Cardiac muscle cell (in vitro differentiated cells and primary cell): ENCODE measurements at regions not wholly inside any gene's neighbourhood (a gene's known extent, or its start where the extent isn't known, plus 50 kb on each side); places are given as distances from the start of the nearest gene placed in this dataset.

Source experiments
- DNase-seq, 2 donors: peaks; one replicate each; pipeline versions ENCODE4 v3.0.0 to v3.0.0-alpha.2; 2010 to 2017; ENCODE audit warnings: low read depth in 1 of 2, low spot score in 1 of 2
- H3K27ac ChIP-seq: fragments of 200-600 bp; sonication (generic); 2 replicates; pipeline ENCODE4 v1.5.1; 2016
- H3K27me3 ChIP-seq: fragments of 200-600 bp; sonication (generic); 2 replicates; pipeline ENCODE4 v1.6.0; 2016; ENCODE audit warnings: control low read depth
- H3K36me3 ChIP-seq: fragments of 200-600 bp; sonication (generic); 2 replicates; pipeline ENCODE4 v1.5.1; 2016; ENCODE audit warnings: control low read depth
- H3K4me1 ChIP-seq: fragments of 200-600 bp; sonication (generic); 2 replicates; pipeline ENCODE4 v1.8.1; 2017; ENCODE audit warnings: low read depth, mild to moderate bottlenecking, mixed run types
- H3K4me3 ChIP-seq: fragments of 200-600 bp; sonication (generic); 2 replicates; pipeline ENCODE4 v1.5.1; 2016; ENCODE audit warnings: mild to moderate bottlenecking
- H3K9me3 ChIP-seq: fragments of 200-600 bp; sonication (generic); 2 replicates; pipeline ENCODE4 v1.5.1; 2017; ENCODE audit warnings: low read depth, mild to moderate bottlenecking, control low read depth
- TF ChIP-seq, protein P1 (sequence below): IDR thresholded peaks from 2 replicates; pipeline ENCODE4 v1.5.1; 2012; ENCODE audit warnings: low read depth, mild to moderate bottlenecking, low read length

DNA sequence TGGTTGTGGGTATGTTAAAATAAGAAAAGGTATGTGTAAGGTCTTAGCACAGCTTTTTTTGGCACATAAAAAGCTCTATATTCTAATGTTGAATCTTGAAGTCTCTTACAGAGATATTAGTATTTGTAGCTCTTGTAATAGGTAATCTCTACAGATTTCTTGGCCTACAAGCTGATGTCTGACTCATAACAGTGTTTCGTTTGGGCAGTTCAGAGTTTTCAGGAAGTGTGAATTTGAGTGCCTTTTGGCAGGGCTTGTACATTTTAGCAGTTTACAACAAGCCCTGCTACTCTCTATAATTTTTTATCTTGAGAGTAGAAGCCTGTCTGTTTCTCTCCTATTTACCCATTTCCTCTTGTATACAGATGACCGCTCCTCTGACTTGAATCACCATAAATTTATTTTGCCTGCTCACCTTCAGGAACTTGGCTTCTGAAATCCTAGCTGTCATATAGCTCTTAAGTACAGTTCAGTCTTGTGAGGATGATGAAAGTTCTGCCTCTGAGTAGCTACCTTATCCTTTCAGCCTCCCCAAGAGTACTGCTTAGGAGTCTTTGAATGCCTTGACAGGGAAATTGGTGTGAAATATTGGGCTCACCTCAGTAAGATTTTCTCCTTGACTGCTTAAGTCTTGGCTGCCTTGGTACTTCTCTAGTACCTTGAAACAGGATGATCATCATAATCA lies 419.9 kb upstream of the RARB start:
- Histone ChIP-seq H3K4me1 (peaks cover 44% of the 10 kb centered on the region), H3K36me3 (no peaks in the 10 kb centered on the region), H3K9me3 (no peaks in the 10 kb centered on the region), H3K27ac (peak overlapping the region; percentile 40), H3K27me3 (no peaks in the 10 kb centered on the region), H3K4me3 (no peak overlapping the region)
- TF ChIP-seq, protein P1, sequence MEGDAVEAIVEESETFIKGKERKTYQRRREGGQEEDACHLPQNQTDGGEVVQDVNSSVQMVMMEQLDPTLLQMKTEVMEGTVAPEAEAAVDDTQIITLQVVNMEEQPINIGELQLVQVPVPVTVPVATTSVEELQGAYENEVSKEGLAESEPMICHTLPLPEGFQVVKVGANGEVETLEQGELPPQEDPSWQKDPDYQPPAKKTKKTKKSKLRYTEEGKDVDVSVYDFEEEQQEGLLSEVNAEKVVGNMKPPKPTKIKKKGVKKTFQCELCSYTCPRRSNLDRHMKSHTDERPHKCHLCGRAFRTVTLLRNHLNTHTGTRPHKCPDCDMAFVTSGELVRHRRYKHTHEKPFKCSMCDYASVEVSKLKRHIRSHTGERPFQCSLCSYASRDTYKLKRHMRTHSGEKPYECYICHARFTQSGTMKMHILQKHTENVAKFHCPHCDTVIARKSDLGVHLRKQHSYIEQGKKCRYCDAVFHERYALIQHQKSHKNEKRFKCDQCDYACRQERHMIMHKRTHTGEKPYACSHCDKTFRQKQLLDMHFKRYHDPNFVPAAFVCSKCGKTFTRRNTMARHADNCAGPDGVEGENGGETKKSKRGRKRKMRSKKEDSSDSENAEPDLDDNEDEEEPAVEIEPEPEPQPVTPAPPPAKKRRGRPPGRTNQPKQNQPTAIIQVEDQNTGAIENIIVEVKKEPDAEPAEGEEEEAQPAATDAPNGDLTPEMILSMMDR, result no peak
- peak in 1 of 2 donors; percentile 67 for DNase-seq

DNA sequence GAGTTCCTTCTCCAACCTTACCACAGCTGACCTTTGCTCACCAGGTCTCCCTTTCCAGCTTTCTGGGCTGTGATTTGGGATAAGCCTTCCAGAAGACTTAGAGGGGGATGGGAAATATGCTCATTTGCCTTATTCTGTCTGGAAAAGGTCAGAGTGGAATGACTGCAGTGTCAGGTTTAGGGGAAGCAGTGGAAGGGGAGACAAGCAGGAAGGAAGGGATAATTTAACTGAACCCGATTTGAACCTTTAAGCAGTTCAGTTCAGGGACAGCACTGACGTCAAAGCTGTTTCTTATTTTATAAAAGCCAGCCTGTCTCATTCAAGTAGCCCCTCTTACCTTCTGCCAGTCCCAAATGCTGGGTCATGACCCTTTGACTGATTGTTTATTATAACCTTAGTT lies 418.4 kb upstream of the RARB start:
- Histone ChIP-seq H3K27ac (peak overlapping the region; percentile 87), H3K9me3 (no peaks in the 10 kb centered on the region), H3K4me1 (peaks cover 56% of the 10 kb centered on the region), H3K27me3 (no peaks in the 10 kb centered on the region), H3K36me3 (no peaks in the 10 kb centered on the region), H3K4me3 (no peak overlapping the region)
- TF ChIP-seq, protein P1, result no peak
- DNase-seq, result peak in 1 of 2 donors; percentile 37

DNA sequence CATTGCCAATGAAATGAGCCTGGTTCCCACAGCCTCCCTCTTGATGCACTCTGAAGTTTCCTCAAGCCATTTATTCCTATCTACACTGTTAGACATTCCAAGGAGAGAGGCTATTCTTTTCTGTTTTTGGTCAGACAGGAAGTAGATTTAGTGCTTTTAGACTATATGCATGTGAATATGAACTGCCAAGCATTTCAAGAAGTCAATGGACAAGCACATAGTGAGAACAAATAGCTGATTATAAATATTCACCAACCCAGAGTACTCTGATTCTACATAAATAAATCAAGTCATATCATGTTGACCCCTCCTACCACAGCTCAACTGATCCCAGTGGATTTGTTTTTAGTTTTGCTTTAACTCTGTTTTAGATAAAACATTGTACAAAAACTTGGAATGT lies 412.5 kb upstream of the RARB start:
- H3K36me3 ChIP-seq, result no peaks in the 10 kb centered on the region
- H3K9me3 ChIP-seq, result no peaks in the 10 kb centered on the region
- DNase-seq, result no peak
- H3K27me3 ChIP-seq, result no peaks in the 10 kb centered on the region
- TF ChIP-seq, protein P1, result no peak
- no peak overlapping the region for H3K4me3 ChIP-seq
- H3K27ac ChIP-seq, result no peak overlapping the region
- H3K4me1 ChIP-seq, result peaks cover 27% of the 10 kb centered on the region

DNA sequence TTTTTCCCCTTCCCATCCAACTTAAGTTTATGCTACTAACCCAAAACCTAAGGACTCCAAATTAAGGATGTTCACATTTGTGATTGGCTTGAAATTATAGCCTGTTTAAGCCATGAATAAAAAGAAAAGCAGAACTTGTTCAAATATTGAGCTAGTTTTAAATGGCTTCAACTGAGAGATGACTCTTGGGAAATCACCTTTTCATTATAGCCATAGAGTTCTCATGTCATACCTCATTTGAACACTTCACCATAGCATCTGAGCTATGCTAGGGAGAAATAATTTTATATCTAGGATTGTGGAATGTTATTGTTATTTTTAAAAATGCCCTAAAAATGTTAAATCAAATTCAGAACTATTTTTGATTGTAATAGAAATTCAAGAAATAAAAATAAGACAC lies 409.2 kb upstream of the RARB start:
- DNase-seq, result no peak
- Histone ChIP-seq H3K4me1 (peaks cover 6% of the 10 kb centered on the region), H3K27me3 (no peaks in the 10 kb centered on the region), H3K36me3 (no peaks in the 10 kb centered on the region), H3K9me3 (no peaks in the 10 kb centered on the region), H3K4me3 (no peak overlapping the region), H3K27ac (no peak overlapping the region)
- TF ChIP-seq, protein P1, result no peak

DNA sequence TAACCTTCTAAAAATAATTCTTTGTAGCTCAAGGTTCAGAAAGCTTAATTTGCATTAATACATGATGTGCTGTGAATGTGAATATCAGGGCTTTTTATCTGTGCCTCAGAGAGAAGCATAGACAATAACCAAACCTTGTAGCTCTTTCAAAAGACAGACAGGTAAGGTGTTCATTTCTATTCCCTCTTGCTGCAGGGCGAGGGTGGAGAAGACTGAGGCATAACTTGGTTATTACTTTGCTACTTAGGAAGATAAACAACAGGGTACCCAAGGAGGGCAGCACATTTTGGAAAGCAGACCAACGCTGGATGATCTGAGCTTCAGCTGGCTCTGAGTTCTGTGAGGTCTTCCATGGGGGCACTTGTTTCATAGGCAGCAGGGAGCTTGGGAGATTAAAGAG lies 408.6 kb upstream of the RARB start:
- Histone ChIP-seq H3K27me3 (no peaks in the 10 kb centered on the region), H3K4me1 (no peaks in the 10 kb centered on the region), H3K9me3 (no peaks in the 10 kb centered on the region), H3K4me3 (no peak overlapping the region), H3K36me3 (no peaks in the 10 kb centered on the region), H3K27ac (no peak overlapping the region)
- no peak for DNase-seq
- TF ChIP-seq, protein P1, result no peak
